Epidermal melanocyte (primary cell): ENCODE measurements at regions not wholly inside any gene's neighbourhood (a gene's known extent, or its start where the extent isn't known, plus 50 kb on each side); places are given as distances from the start of the nearest gene placed in this dataset.
"Not testable (repeated sequence)": the region's sequence is repeated elsewhere in the genome, so short reads cannot be mapped to it uniquely, and the experiment has no call there.

ENCODE experiments used
- DNase-seq: peaks from one replicate; pipeline ENCODE4 v3.0.0; 2011; ENCODE audit warnings: low spot score; ENCODE audit not compliant: insufficient read length

- not testable (repeated sequence) for DNase-seq
Observed at GRCh38 chr9:135195975-135196374, 108.5 kb downstream of the OLFM1 start.

- no peak for DNase-seq
Observed at GRCh38 chr9:135196474-135196873, 109.0 kb downstream of the OLFM1 start.

GRCh38 chr9:135198144-135198543, 110.7 kb downstream of the OLFM1 start:
- no peak for DNase-seq

DNA sequence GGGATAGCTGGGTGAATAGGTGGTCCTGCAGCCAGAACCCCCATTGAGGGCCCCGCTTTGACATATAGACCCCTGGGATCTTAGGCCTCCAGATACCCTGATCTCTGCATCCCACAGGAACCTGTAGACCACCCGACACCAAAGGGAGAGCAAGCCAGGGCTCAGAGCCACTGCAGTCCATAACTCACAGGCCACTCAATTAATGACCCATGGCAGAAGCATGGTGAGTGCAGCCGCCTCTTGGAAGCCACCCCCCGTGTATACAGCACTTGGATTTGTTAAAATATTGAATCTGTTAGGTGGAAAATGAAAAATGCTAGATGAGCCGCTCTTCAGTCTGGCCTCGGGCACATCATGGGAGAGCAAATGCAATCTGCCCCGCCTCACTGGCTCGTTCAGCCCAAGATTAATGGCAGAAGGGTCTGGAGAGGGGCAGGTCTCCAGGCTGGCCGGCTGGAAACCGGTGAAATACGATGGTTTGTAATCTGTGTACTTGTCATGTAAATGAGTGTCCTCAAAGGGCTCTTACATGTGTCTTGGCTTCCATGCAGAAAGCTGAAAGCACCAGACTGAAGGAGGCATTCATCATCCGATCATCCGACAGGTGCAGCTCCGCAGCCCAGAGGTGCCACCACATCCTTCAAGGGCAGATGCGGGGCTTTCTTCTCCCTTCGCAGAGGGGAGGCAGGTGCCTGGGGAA, 111.3 kb downstream of the OLFM1 start:
- no peak for DNase-seq

- no peak for DNase-seq
Observed at GRCh38 chr9:135199489-135199888, 112.0 kb downstream of the OLFM1 start.

DNA sequence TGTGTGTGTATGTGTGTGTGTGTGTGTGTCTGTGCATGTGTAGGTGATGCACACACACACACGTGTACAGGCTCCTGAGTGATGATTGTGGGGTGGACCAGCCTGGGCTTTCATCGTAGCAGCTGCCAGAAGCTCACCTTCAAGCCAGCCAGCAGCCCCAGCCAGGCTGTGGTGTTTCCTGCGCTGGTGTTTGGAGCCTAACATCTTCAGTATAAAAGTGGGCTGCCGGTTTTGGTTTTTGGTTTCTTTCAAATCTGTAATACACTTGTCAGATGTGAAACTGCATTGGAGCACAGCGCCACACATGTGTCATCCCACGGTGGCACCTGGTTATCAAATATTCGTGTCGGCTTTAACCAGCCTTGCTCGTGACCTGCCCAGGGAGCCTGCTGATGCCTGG, 114.2 kb downstream of the OLFM1 start:
- DNase-seq: no peak

DNA sequence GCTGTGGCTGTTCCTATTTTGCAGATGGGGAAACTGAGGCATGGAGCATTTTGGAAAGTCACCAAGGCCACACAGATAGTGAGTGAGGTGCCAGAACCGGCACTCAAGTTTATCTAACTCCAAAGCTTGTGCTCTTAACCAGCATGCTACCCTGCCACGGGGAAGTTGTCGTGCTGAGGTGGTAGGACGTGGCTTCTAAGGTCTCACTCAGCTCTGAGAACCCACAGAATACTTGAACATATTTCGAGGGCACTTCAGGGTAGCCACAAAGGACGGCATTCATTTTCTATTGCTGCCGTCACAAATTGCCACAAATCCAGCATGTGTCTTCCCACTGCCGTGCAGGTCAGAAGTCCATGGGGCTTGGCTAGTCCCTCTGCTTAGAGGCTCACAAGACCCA, 116.7 kb downstream of the OLFM1 start:
- no peak for DNase-seq

GRCh38 chr9:135209136-135209535, 121.7 kb downstream of the OLFM1 start:
- DNase-seq: no peak

DNA sequence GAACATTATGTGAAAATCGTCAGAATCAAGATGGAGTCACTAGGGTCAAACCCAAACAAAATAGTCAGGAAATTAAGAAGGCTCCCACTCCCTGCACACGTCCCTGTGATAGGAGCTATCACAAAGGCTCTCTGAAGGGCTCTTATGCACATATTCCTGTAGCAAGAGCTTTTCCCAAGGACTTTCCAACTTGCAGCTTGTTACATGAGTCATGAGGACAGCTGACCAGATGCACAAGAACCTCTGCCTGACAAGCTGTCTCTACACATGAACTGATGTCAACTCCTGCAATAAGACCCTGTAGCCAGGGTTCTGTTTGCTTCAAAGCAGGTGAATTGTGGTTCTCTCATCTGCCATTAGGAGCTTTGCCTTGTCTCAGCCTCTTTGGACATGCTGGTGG, 122.4 kb downstream of the OLFM1 start:
- DNase-seq: no peak

DNA sequence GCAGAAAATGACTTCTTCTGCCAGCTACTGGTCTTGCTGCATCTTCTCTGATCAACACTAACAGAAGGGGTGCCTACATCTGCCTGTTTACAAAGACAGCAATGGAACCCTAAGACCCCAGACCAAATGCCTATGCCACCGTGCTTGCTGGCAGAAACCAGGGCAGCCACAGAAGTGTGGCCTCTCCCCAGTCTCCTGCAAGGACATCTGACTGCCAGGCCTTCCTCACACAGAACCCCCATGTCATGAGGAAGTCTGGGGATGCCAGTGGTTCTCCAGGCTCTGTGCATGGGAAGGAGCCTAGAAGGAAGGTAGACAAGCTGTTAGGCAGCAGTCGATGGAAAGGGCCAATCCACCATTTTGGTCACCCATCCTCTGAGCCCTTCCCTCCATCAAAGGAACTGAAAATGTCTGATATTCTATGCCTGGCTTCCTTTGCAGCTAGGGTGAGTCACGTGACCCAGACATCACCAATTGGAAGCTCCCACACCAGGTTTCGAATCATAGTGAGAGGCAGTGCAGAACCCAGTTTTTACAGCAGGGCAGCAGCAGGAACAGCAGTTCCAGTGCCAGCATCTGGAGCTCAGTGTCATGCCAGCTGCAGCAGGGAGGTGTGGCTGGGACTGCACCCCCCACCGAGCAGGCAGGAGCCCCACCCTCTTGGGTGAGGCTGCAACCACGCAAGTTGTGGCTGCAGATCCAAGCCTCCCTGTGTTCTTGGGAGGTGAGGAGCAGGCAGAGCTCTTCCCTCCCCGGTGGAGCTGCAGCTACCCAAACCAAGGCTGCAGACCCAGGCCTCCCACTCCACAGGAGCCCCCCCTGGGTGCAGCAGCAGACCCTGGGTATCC, 123.4 kb downstream of the OLFM1 start:
- no peak for DNase-seq

GRCh38 chr9:135211524-135211890, 124.0 kb downstream of the OLFM1 start:
- no peak for DNase-seq

GRCh38 chr9:135212961-135213360, 125.5 kb downstream of the OLFM1 start:
- no peak for DNase-seq

DNA sequence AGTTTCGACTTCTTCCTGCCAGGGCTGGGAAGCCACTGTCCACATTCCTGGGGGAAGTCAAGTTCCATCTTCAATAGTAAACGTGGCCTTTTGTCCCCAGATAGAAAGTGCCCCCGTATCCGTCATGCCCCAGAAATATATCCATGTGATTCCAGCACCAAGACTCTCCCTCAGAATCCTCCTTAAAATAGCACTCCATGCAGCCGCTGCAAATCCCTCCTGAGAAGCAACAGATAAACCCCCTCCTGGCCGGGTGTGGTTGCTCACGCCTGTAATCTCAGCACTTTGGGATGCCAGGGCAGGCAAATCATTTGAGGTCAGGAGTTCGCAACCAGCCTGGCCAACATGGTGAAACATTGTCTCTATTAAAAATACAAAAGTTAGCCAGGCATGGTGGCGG, 126.1 kb downstream of the OLFM1 start:
- no peak for DNase-seq

GRCh38 chr9:135214054-135214640, 126.7 kb downstream of the OLFM1 start:
- no peak for DNase-seq

DNA sequence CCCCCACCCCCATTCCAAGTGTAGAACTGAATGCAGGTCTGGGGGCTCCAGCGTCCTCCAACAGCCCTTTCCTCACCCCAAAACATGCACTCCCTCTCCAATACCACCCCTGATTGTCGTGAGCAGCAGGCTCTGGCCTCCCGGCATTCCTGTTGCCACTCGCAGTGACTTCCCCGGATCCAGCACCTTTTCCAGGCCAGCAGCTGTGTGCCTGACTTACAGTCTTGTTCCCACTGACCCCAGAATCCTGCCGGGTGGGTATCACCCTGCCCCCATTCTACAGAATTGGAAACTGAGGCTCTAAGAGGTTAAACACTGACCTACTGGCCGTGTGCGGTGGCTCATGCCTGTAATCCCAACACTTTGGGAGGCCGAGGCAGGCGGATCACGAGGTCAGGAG, 127.2 kb downstream of the OLFM1 start:
- no peak for DNase-seq

DNA sequence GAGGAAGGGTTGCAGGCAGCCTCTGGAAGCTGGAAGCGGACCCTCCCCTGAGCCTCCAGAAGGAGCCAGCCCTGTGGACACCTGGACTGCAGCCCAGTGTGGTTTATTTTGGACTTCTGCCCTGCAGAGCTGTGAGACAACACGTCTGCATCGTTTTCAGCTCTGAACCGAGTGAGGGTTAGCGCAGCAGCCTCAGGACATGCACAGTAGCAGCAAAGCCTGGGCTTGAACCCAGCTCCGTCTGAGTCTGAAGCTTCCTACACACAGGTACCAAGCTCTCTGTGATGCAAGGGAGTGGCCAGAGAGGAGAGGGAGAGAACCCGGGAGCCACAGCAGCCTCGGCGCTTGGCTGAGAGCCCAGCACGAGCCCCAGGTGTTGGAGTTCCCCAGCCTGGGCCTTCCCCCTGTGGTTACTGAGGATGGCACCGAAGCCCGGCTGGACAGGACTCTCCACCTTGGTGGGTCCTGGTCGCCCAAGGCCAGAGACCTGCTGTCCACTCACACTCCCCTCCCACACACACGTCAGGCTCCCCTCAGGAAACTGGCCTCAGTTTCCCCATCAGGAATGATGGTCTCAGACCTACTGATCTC, 128.2 kb downstream of the OLFM1 start:
- DNase-seq: no peak

- no peak for DNase-seq
Observed at GRCh38 chr9:135216236-135216635, 128.8 kb downstream of the OLFM1 start.

DNA sequence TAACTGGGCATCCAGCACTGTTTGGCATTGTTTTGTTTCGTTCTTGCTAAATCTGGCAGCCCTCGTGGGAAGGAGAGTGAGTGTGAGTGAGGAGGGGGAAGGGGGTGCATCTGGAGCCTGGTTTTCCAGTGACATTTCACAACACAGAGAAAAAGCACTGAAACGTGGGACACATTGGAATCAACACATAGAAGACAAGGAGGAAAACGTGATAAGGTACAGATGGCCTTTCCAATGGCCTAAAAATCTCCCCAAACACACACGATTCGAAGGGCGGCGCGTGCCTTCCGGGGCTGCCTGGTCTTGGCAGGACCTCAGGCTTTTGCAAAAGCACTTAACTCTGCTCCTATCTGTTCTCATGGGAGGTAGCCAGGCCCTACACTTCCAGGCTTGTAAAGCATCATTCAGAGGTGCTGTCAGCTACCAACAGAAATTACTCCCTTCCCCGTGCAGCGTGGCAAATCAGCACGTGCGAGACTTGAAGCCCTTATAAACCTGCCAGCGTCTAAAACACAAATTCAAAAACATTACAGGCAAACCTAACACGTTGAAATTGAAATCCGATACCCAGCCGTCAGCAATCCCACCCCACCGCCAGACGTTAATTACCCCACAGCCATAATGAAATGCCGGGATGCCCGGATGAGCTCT, 129.4 kb downstream of the OLFM1 start:
- no peak for DNase-seq

DNA sequence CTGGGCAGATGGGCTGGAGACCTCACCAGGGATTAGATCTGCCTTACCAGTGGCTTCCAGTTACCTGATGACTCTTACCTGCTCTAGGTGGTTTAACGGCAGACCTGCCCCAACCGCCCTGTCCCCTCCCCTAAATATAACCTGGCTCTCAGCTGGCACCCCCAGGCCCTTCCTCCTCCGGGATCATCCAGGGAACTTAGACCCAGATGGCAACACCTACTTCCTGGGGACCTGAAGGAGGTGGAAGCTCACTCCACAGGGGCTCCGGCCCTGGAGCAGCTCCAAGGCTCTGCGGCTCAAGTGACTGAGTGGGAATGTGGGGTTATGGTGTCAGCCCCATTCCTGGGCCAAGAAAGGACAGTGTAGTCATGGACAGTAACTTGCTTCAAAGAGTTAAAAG, 130.4 kb downstream of the OLFM1 start:
- no peak for DNase-seq

- DNase-seq: no peak
Observed at GRCh38 chr9:135218331-135219225, 131.1 kb downstream of the OLFM1 start.
